EL (cell line): ENCODE measurements at regions not wholly inside any gene's neighbourhood (a gene's known extent, or its start where the extent isn't known, plus 50 kb on each side); places are given as distances from the start of the nearest gene placed in this dataset.
"Not testable (repeated sequence)": the region's sequence is repeated elsewhere in the genome, so short reads cannot be mapped to it uniquely, and the experiment has no call there.

Experiments used
- DNase-seq: peaks from one replicate; pipeline ENCODE4 v3.0.0-alpha.2; 2016

DNA sequence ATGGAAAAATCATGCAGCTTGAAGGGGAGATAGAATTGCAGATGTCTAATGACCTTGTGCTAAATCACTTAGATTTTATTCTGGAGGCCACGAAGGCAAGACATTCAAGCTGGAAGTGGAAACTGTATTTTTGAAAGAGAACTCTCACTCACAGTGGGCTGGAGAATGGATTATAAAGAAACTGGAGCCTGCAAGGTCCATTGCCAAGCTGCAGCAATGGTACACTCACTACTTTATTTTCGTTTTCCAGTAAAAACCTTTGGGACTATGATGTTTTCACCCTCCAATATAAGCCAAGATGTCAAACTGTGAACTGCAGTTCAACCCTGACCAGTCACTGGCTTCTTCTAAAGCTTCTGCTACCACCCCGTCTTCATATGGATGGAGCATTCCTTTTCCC, 62.0 kb downstream of the SKIDA1 start:
- no peak for DNase-seq

DNA sequence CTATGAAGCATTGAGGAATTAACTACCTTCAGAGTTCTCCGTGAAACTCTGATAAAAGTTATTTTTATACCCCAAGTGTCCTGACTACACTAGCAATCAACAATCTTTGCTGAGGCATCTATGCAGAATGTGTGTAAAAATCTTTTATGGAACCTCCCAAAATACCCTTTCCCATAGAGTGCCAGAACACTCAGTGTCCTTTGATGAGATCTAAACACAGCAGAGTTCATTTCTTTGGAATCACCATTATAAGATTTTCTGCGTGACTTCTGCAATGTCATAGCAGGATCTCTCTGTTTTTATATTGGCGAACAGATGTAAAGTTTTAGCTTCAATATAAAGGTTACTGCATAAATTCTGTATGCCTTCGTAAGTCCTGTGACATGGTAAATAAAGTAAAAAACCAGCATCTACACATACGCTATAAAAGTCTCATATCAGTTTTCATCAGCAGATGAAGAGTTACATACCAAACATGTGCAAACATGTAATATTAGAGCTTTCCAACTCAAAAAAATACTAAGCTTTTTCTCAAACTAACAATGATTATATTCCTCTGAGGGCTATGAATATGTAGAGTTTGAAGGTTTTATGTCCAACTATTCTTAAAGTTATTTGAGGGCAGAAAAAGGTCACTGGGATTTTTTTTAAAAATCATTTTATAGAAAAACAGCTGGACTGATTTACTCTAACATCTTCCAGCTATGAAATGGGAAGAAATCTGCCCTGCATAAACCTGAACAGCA, 67.2 kb downstream of the SKIDA1 start:
- no peak for DNase-seq

DNA sequence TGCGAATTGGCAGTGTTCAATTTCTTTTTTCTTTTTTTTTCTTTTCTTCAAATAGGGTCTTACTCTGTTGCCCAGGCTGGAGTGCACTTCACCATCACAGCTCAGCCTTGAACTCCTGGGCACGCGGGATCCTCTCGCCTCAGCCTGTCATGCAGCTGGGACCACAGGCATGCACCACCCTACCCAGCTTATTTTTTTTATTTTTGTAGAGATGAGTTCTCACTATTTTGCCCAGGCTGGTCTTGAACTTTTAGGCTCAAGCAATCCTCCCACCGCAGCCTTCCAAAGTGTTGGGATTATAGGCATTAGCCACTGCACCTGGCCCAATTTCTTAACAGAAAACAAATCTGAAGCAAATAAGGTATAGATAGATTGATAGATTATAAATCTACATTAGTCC, 69.3 kb downstream of the SKIDA1 start:
- no peak for DNase-seq

GRCh38 chr10:21452203-21452602, 73.3 kb downstream of the SKIDA1 start:
- DNase-seq: no peak

DNA sequence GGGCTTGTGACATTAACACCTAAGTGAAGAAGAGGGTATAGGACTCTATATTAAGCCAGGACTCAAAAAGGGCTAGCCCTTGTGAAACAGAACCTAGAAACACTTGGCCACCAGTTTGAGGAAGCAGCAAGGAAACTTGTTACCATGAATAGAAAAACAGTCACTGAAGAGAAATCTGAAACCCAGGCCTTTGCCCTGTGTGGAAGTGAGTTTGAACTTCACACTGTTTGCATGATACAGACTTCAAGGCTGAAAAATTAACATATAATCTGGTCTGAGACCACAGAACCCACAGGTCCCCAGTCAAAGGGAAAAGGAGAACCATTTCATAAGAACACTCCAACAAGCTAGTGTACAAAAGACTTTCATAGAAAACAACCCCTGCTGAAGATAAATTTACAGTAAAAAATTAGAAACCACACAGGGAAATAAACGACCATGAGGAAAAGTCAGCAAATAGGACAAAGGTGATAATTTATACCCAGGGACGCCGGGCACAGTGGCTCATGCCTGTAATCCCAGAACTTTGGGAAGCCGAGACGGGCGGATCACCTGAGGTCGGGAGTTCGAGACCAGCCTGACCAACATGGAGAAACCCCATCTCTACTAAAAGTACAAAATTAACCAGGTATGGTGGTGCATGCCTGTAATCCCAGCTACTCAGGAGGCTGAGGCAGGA, 76.1 kb downstream of the SKIDA1 start:
- DNase-seq: no peak

DNA sequence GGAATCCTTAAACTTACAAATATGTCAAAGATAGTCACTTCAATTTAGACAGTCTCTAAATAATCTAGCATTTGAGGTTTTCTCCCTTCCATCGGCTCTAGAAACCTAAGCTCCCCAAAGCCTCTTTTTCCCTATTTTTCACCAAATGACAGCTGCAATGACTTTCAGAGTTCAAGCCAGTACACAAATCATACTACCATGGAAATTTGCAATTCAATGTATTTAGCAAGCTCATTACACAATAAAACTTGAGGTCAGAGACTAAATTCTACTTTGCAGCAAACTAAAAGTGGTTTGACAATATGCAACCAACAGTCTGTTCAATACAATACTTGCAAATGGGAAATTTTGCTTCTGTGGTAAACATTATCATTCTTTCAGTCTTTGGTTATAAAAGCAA, 80.3 kb downstream of the SKIDA1 start:
- no peak for DNase-seq

DNA sequence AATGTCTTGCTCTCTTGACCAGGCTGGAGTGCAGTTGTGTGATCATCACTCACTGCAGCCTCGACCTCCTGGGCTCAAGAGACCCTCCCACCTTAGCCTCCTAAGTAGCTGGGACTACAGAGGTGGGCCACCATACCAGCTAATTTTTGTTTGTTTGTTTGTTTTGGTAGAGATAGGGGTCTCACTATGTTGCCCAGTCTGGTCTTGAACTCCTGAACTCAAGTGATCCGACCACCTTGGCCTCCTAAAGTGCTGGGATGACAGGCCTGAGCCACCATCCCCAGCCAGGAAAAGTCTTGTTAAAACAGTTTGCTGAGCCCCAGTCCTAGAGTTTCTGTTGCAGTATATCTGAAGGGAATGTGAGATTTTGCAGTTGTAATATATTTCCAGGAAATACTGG, 83.9 kb downstream of the SKIDA1 start:
- no peak for DNase-seq

DNA sequence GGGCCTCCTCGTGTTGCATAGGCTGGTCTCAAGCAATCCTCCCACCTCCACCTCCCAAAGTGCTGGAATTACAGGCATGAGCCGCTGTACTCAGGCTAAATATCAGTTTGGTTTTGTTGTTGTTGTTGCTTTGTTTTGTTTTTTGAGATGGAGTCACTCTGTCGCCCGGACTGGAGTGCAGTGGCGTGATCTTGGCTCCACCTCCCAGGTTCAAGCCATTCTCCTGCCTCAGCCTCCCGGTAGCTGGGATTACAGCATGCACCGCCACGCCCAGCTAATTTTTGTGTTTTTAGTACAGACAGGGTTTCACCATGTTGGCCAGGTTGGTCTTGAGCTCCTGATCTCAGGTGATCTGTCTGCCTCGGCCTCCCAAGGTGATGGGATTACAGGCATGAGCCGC, 86.6 kb downstream of the SKIDA1 start:
- not testable (repeated sequence) for DNase-seq

- no peak for DNase-seq
Measured at GRCh38 chr10:21437770-21438382, 87.6 kb downstream of the SKIDA1 start.

GRCh38 chr10:21432266-21432665, 93.2 kb downstream of the SKIDA1 start:
- no peak for DNase-seq

GRCh38 chr10:21431799-21432198, 93.7 kb downstream of the SKIDA1 start:
- no peak for DNase-seq

GRCh38 chr10:21427804-21428481, 97.5 kb downstream of the SKIDA1 start:
- no peak for DNase-seq

- peak; percentile 70 for DNase-seq
Measured at GRCh38 chr10:21424459-21424861, 101.0 kb downstream of the SKIDA1 start.

DNA sequence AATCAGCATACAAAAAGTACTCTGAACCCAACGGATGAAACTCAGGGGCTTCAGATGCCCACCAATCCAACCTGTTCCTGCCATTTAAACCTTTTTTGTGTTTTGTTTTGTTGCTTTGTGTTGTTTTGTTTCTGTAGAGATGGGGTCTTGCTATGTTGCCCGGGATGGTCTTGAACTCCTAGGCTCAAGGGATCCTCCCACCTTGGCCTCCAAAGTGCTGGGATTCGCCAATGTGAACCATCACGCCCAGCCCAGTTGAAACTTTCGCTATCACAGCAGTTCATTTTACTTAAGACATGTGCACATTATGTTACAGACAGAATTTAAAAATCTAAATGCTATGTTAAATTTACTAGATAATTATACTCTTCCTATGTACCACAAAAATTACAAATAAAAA, 101.6 kb downstream of the SKIDA1 start:
- DNase-seq: no peak

- no peak for DNase-seq
Measured at GRCh38 chr10:21423338-21423737, 102.1 kb downstream of the SKIDA1 start.

DNA sequence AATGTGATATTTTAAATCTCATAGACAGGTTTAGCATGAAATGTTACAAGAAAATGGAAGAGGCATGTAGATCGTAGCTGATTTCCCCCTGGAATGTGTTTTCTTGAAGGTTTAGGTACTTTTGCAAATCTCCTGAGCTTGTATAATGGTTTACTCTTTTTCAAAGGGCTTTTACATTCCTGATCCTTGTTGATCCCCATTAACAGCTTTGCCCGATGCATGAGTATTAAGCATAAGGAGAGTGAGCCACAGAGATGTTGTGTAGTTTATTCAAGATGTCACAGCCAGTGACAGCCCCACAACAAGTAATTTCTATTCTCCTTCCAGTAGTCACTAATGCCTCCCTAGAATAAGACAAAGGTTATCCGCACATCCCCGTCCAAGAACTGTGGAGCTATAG, 103.7 kb downstream of the SKIDA1 start:
- no peak for DNase-seq

DNA sequence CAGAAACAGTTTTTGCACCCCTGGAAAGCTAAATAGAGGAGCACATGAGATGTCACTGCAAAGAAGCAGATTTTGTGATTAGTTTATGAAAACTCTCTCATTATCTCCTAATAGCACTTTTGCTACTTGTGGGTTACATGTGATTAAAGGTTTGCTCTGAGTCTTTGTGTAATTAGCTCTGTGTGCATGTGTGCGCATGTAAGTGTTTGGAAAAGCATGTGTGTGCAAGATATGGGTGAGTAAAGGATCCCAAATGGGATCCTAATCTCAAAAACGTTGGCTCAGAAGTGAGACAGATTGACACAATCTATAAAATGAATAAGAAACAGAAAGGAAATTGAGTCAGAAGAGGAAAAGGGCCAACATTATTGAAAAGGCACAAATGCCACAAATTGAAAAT, 104.5 kb downstream of the SKIDA1 start:
- DNase-seq: no peak

DNA sequence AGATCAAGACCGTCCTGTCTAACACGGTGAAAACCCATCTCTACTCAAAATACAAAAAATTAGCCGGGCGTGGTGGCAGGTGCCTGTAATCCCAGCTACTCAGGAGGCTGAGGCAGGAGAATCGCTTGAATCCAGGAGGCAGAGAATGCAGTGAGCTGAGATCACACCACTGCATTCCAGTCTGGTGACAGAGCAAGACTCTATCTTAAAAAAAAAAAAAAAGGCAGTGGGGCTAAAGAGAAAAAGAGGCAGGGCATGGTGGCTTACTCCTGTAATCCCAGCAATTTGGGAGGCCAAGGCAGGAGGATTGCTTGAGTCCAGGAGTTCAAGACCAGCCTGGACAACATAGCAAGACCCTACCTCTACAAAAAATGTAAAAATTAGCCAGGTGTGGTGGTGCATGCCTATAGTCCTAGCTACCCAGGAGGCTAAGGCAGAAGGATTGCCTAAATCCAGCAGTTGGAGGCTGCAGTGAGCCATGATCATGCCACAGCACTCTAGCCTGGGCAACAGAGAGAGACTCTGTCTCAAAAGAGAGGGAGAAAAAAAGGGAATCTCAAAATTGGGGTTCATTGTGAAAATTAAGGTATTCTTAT, 106.4 kb downstream of the SKIDA1 start:
- peak; percentile 71 for DNase-seq

DNA sequence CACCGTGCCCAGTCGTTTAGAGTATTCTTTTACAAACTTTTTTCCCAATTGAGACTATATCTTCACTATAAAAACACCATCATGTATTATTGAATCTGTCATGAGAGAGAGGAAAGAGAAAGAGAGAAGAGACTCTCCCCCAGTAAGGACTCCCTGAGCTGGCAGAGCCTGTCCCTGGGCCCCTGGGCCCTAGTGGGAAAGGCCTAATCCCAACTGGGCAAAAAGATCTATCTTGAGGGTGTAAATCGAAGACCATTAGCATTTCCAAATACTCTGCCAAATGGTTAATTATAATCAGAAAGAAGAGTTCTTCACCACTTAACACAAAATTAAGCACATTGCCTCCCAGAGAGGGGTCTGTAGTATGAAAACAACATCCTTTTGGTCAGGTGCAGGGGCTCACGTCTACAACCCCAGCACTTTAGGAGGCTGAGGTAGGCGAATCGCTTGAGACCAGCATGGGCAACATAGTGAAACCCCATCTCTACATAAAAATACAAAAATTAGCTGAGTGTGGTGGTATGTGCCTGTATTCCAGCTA, 108.2 kb downstream of the SKIDA1 start:
- DNase-seq: no peak

DNA sequence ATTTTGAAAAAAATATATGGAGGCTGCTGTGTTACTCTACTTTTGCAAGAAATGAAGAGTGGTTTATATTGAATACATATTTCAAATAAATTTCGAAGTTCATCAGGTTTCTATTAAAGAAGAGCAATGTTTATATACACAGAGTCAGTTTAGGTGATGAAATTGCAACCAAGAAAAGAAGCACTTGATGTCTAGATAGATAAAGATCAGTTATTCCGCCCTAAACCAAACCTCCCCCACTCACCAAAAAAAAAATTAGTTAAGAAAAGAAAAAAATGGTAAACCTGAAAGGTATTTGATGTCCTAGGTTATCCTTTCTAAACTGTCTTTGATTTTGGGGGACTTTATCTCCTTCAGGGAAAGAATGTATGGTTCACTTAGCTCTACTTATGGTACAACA, 111.8 kb downstream of the SKIDA1 start:
- DNase-seq: no peak

GRCh38 chr10:21413268-21413667, 112.2 kb downstream of the SKIDA1 start:
- no peak for DNase-seq

DNA sequence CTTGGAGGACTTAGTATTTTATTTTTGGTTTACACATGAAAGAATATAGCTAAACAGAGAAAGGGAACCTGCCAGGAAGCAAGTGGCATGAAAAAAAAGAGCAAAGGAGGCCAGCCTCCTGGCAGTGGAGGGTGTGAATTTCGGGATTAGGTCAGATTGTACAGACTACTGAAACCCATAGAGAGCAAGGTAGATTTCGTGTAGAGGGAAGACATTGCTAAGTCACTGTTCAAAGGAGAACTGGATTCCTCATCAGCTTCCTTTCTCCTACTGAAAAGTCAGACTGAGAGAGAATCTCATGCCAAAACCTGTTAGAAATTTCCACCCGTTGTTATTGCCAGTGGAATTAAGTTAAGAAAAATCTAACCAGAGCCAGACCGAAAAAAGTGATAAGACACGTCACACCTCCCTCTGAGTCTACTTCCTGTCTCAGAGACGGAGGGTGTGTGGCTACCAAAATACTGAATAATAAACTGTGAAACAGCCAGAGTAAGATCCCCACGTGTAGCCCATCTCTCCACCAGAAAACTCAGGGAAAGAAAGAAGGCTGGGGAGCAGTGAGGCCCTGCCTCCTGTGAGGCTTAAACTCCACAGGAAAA, 118.8 kb downstream of the SKIDA1 start:
- peak; percentile 55 for DNase-seq

DNA sequence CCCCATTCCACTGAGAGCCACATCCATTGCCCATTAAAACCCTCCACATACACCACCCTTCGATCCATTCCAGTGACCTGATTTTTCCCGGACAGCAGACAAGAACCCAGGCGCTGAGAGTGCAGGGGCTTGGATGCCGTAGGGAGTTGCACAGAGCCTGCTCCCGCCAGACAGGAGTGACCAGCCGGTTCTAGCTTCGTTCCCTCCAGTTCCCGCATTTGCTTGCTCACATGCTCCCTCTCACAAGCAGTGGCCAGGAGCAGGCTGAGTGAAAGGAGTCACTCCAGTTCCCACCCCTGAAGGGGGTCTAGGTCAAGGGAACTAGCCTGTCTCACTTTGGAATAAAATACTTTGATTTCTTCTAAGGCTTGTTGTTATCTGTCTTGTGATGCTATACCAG, 119.5 kb downstream of the SKIDA1 start:
- no peak for DNase-seq
